Epithelial cell of proximal tubule (primary cell): ENCODE measurements at regions not wholly inside any gene's neighbourhood (a gene's known extent, or its start where the extent isn't known, plus 50 kb on each side); places are given as distances from the start of the nearest gene placed in this dataset.

Experiments
- DNase-seq: peaks from one replicate; pipeline ENCODE4 v3.0.0-alpha.2; 2011; ENCODE audit warnings: low read depth
- H3K4me3 ChIP-seq: 2 replicates; pipeline ENCODE4 v1.5.1; 2011; ENCODE audit warnings: low read depth, mild to moderate bottlenecking, low read length
- TF ChIP-seq, protein P1 (sequence below): conservative IDR thresholded peaks from 2 replicates; pipeline ENCODE4 v1.5.1; 2012; ENCODE audit warnings: low read depth, mild to moderate bottlenecking, low read length

GRCh38 chr18:76153691-76154090 lies 341.4 kb downstream of the ZNF516 start:
- DNase-seq: no peak
- H3K4me3 ChIP-seq: no peak overlapping the region
- TF ChIP-seq, protein P1, sequence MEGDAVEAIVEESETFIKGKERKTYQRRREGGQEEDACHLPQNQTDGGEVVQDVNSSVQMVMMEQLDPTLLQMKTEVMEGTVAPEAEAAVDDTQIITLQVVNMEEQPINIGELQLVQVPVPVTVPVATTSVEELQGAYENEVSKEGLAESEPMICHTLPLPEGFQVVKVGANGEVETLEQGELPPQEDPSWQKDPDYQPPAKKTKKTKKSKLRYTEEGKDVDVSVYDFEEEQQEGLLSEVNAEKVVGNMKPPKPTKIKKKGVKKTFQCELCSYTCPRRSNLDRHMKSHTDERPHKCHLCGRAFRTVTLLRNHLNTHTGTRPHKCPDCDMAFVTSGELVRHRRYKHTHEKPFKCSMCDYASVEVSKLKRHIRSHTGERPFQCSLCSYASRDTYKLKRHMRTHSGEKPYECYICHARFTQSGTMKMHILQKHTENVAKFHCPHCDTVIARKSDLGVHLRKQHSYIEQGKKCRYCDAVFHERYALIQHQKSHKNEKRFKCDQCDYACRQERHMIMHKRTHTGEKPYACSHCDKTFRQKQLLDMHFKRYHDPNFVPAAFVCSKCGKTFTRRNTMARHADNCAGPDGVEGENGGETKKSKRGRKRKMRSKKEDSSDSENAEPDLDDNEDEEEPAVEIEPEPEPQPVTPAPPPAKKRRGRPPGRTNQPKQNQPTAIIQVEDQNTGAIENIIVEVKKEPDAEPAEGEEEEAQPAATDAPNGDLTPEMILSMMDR: no peak

- DNase-seq: no peak
- H3K4me3 ChIP-seq: no peak overlapping the region
- TF ChIP-seq, protein P1: no peak
These were observed 345.3 kb downstream of the ZNF516 start for GRCh38 chr18:76149734-76150133.

DNA sequence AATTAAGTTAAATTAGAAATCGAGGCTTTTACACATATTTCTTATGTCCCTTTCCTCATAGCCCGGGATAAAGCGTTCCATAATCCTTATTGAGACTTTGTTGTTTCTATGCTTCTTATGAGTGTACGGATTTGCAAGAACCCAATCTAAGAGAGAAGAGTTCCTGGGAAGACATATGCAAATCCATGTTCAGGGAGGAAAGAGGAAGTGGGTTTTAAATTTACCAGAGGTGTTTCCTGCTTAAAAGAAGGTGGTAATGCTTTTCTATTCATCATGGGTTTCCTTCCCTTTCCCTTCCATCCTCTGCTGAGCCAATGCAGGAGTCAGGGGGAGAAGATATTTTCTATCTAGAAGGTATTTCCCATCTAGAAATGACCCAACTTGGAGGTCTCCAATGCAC lies 345.8 kb downstream of the ZNF516 start:
- H3K4me3 ChIP-seq: no peak overlapping the region
- TF ChIP-seq, protein P1: no peak
- no peak for DNase-seq

- no peak for DNase-seq
- TF ChIP-seq, protein P1: no peak
- no peak overlapping the region for H3K4me3 ChIP-seq
These were observed 349.3 kb downstream of the ZNF516 start for GRCh38 chr18:76145521-76146376.

GRCh38 chr18:76144844-76145243 lies 350.2 kb downstream of the ZNF516 start:
- TF ChIP-seq, protein P1: no peak
- DNase-seq: no peak

GRCh38 chr18:76142611-76143010 lies 352.4 kb downstream of the ZNF516 start:
- H3K4me3 ChIP-seq: no peak overlapping the region
- TF ChIP-seq, protein P1: no peak
- DNase-seq: no peak

More at GRCh38 chr18:76144844-76145243, 350.2 kb downstream of the ZNF516 start:
- H3K4me3 ChIP-seq: no peak overlapping the region

- no peak overlapping the region for H3K4me3 ChIP-seq
- no peak for DNase-seq
These were observed 355.2 kb downstream of the ZNF516 start for GRCh38 chr18:76139844-76140243.

More at GRCh38 chr18:76139844-76140243, 355.2 kb downstream of the ZNF516 start:
- TF ChIP-seq, protein P1: no peak
